HEK293 (cell line): ENCODE measurements at regions not wholly inside any gene's neighbourhood (a gene's known extent, or its start where the extent isn't known, plus 50 kb on each side); places are given as distances from the start of the nearest gene placed in this dataset.
"Not testable (repeated sequence)": the region's sequence is repeated elsewhere in the genome, so short reads cannot be mapped to it uniquely, and the experiment has no call there.

Experiments used
- CTCF ChIA-PET: fragments of 350-600 bp; formaldehyde crosslinking; extraction: SDS; loops from one replicate; lab custom pipeline; 2021; ENCODE audit warnings: antibody characterized with exemption; lab: Yijun Ruan, JAX
- POLR2A ChIA-PET: fragments of 300-600 bp; formaldehyde crosslinking; extraction: SDS; loops from one replicate; lab custom pipeline; 2020; ENCODE audit warnings: antibody characterized with exemption, inconsistent platforms; lab: Yijun Ruan, JAX
- H3K27ac ChIP-seq: fragments of 200-500 bp; sonication (Bioruptor generic); 2 replicates; pipeline ENCODE4 v1.5.1; 2014; ENCODE audit warnings: low read depth, low read length, control low read depth, inconsistent platforms; ENCODE audit errors: extremely low read depth
- H3K36me3 ChIP-seq, 2 experiments: fragments of 200-500 bp in 1 of 2; sonication (Bioruptor generic) in 1 of 2; 1 replicate in 1 of 2; 2 replicates in 1 of 2; pipeline ENCODE4 v1.5.1; 2014 to 2017; ENCODE audit warnings: inconsistent platforms in 2 of 2, low read length in 2 of 2; ENCODE audit not compliant: control insufficient read depth in 2 of 2, insufficient read depth in 1 of 2
- H3K4me1 ChIP-seq: fragments of 200-500 bp; sonication (Bioruptor generic); 2 replicates; pipeline ENCODE4 v1.5.1; 2014; ENCODE audit warnings: mild to moderate bottlenecking, low read length, inconsistent platforms; ENCODE audit not compliant: control insufficient read depth, insufficient read depth
- H3K4me3 ChIP-seq: 2 replicates; pipeline ENCODE4 v1.5.1; 2011; ENCODE audit warnings: low read depth, mild to moderate bottlenecking, control low read depth, low read length, moderate library complexity
- H3K9me3 ChIP-seq: fragments of 200-500 bp; sonication (Bioruptor generic); 2 replicates; pipeline ENCODE4 v1.5.1; 2014; ENCODE audit warnings: low read depth, low read length, inconsistent platforms; ENCODE audit not compliant: control insufficient read depth, insufficient read depth
- IKZF3 ChIP-seq: fragments of 450-650 bp; IDR thresholded peaks from 2 replicates; pipeline ENCODE4 v1.5.0; 2018; ENCODE audit warnings: missing biosample characterization, mild to moderate bottlenecking, missing genetic modification characterization, moderate library complexity
- KLF1 ChIP-seq: fragments of 450-650 bp; formaldehyde crosslinking; IDR thresholded peaks from 2 replicates; pipeline ENCODE4 v1.5.1; 2016; ENCODE audit warnings: missing biosample characterization, missing genetic modification characterization
- KLF17 ChIP-seq: fragments of 450-650 bp; formaldehyde crosslinking; IDR thresholded peaks from 2 replicates; pipeline ENCODE4 v1.5.1; 2016; ENCODE audit warnings: missing biosample characterization, missing genetic modification characterization
- PATZ1 ChIP-seq: fragments of 450-650 bp; formaldehyde crosslinking; IDR thresholded peaks from 2 replicates; pipeline ENCODE4 v1.5.1; 2016; ENCODE audit warnings: missing biosample characterization, missing genetic modification characterization
- ZBTB11 ChIP-seq: fragments of 450-650 bp; formaldehyde crosslinking; conservative IDR thresholded peaks from 2 replicates; pipeline ENCODE4 v1.5.1; 2016; ENCODE audit warnings: low read depth, missing biosample characterization, missing genetic modification characterization
- ZBTB17 ChIP-seq: fragments of 450-650 bp; formaldehyde crosslinking; IDR thresholded peaks from 2 replicates; pipeline ENCODE4 v1.5.1; 2016; ENCODE audit warnings: missing biosample characterization, missing genetic modification characterization
- ZBTB26 ChIP-seq: fragments of 450-650 bp; formaldehyde crosslinking; optimal IDR thresholded peaks from 2 replicates; pipeline ENCODE3; 2016; ENCODE audit warnings: missing biosample characterization, mild to moderate bottlenecking, missing genetic modification characterization
- ZBTB8A ChIP-seq: fragments of 450-650 bp; formaldehyde crosslinking; IDR thresholded peaks from 2 replicates; pipeline ENCODE4 v1.5.1; 2016; ENCODE audit warnings: missing biosample characterization, missing genetic modification characterization
- ZFHX2 ChIP-seq: fragments of 450-650 bp; formaldehyde crosslinking; conservative IDR thresholded peaks from 2 replicates; pipeline ENCODE4 v1.5.1; 2016; ENCODE audit warnings: missing biosample characterization, missing genetic modification characterization
- ZFP69B ChIP-seq: fragments of 450-650 bp; formaldehyde crosslinking; IDR thresholded peaks from 2 replicates; pipeline ENCODE4 v1.5.1; 2016; ENCODE audit warnings: missing biosample characterization, missing genetic modification characterization
- ZIC2 ChIP-seq: fragments of 450-650 bp; formaldehyde crosslinking; IDR thresholded peaks from 2 replicates; pipeline ENCODE4 v1.5.1; 2016; ENCODE audit warnings: missing biosample characterization, missing genetic modification characterization
- ZNF146 ChIP-seq: fragments of 450-650 bp; formaldehyde crosslinking; IDR thresholded peaks from 2 replicates; pipeline ENCODE4 v1.5.1; 2016; ENCODE audit warnings: missing biosample characterization, missing genetic modification characterization
- ZNF341 ChIP-seq: fragments of 450-650 bp; formaldehyde crosslinking; IDR thresholded peaks from 2 replicates; pipeline ENCODE4; 2016; ENCODE audit warnings: low read depth, missing biosample characterization, missing genetic modification characterization
- ZNF600 ChIP-seq: fragments of 450-650 bp; formaldehyde crosslinking; IDR thresholded peaks from 2 replicates; pipeline ENCODE4 v1.5.1; 2016; ENCODE audit warnings: missing biosample characterization, missing genetic modification characterization
- ZNF692 ChIP-seq: fragments of 450-650 bp; formaldehyde crosslinking; IDR thresholded peaks from 2 replicates; pipeline ENCODE4 v1.5.1; 2016; ENCODE audit warnings: missing biosample characterization, missing genetic modification characterization

GRCh38 chr3:176016203-176016602, 1157.1 kb downstream of the NAALADL2 start (continued):
- 0 out of 2 replicates have a peak, but pooled peaks have one; percentile 26 for TF ChIP-seq PATZ1 (tag by site-specific recombination)
- TF ChIP-seq ZNF341 (tag by site-specific recombination), result peak; percentile 94
- TF ChIP-seq KLF17, result peak; percentile 71; the same call in 1 of the 2 replicates
- 0 out of 2 replicates have a peak, but pooled peaks have one; percentile 10 for TF ChIP-seq ZIC2 (tag by site-specific recombination)
- TF ChIP-seq ZBTB11 (tag by site-specific recombination), result peak; percentile 89
- TF ChIP-seq KLF1 (tag by site-specific recombination), result peak; percentile 33; the same call in 1 of the 2 replicates
- peak; percentile 63 for TF ChIP-seq ZBTB17 (tag by site-specific recombination)
- TF ChIP-seq ZBTB26 (tag by site-specific recombination), result peak; percentile 25
- 0 out of 2 replicates have a peak, but pooled peaks have one; percentile 22 for TF ChIP-seq ZNF600
- peak; percentile 62 for TF ChIP-seq ZBTB8A (tag by site-specific recombination)
- TF ChIP-seq ZNF692 (tag by site-specific recombination), result peak; percentile 17; the same call in 1 of the 2 replicates
- TF ChIP-seq ZFP69B (tag by site-specific recombination), result peak; percentile 79
- TF ChIP-seq ZFHX2 (tag by site-specific recombination), result peak; percentile 68
- TF ChIP-seq IKZF3, result peak; percentile 86

GRCh38 chr3:176015228-176015627, 1156.1 kb downstream of the NAALADL2 start:
- H3K4me1 ChIP-seq, H3K9me3 ChIP-seq, POLR2A ChIA-PET: not testable (repeated sequence)
- TF ChIP-seq ZNF146 (tag by site-specific recombination), result peak; percentile 94
- TF ChIP-seq, all 188 proteins: peak for 1; not testable (repeated sequence) for 187
- H3K36me3 ChIP-seq, H3K4me3 ChIP-seq, H3K27ac ChIP-seq, CTCF ChIA-PET: not testable (repeated sequence)
